PC-9 (cell line): ENCODE measurements at regions not wholly inside any gene's neighbourhood (a gene's known extent, or its start where the extent isn't known, plus 50 kb on each side); places are given as distances from the start of the nearest gene placed in this dataset.

ENCODE experiments used
- BruUV-seq: library from RNA; stranded (reverse); fragments of 400-500 nt; replicated peaks from 2 replicates; lab custom pipeline; 2021; lab: Mats Ljungman, UMichigan
- CTCF ChIA-PET: fragments of 300-600 bp; sonication (Branson Sonifier 250); formaldehyde crosslinking; loops from one replicate; lab custom pipeline; 2022; ENCODE audit warnings: antibody characterized with exemption; lab: Charles Lee
- POLR2A ChIA-PET: fragments of 300-600 bp; sonication (Branson Sonifier 250); formaldehyde crosslinking; loops from one replicate; lab custom pipeline; 2022; ENCODE audit warnings: antibody characterized with exemption; ENCODE audit not compliant: unreplicated experiment; lab: Charles Lee
- DNase-seq, 2 experiments: peaks; one replicate each; pipeline versions ENCODE4 v3.0.0 to v3.0.0-alpha.2; 2015 to 2022; ENCODE audit warnings: mixed read lengths in 1 of 2
- H2AFZ ChIP-seq: fragments of 200-600 bp; sonication (generic); 2 replicates; pipeline ENCODE4 v1.8.1; 2017; ENCODE audit warnings: antibody characterized with exemption
- H3F3A ChIP-seq: fragments of 200-600 bp; sonication (generic); 2 replicates; pipeline ENCODE4 v1.8.1; 2017; ENCODE audit warnings: antibody characterized with exemption, mild to moderate bottlenecking, low read depth; ENCODE audit not compliant: insufficient read depth
- H3K27ac ChIP-seq: fragments of 200-600 bp; sonication (generic); 2 replicates; pipeline ENCODE4 v1.6.1; 2016; ENCODE audit warnings: mixed run types
- H3K27me3 ChIP-seq: fragments of 200-600 bp; sonication (generic); 2 replicates; pipeline ENCODE4 v1.6.1; 2016; ENCODE audit warnings: low read depth, mixed run types; ENCODE audit not compliant: insufficient read depth
- H3K36me3 ChIP-seq: fragments of 200-600 bp; sonication (generic); 2 replicates; pipeline ENCODE4 v1.6.1; 2016; ENCODE audit warnings: low read depth, mixed run types
- H3K4me1 ChIP-seq: fragments of 200-600 bp; sonication (generic); replicated peaks from 2 replicates; pipeline ENCODE4 v1.6.1; 2016; ENCODE audit warnings: mixed run types; ENCODE audit not compliant: insufficient read depth
- H3K4me2 ChIP-seq: fragments of 200-600 bp; sonication (generic); 2 replicates; pipeline ENCODE4 v1.6.1; 2017; ENCODE audit warnings: mixed run types
- H3K4me3 ChIP-seq: fragments of 200-600 bp; sonication (generic); 2 replicates; pipeline ENCODE4 v1.6.1; 2016; ENCODE audit warnings: mixed run types
- H3K79me2 ChIP-seq: fragments of 200-600 bp; sonication (generic); 2 replicates; pipeline ENCODE4 v1.6.1; 2017; ENCODE audit warnings: low read depth, mixed run types
- H3K9me2 ChIP-seq: fragments of 200-600 bp; sonication (generic); 2 replicates; pipeline ENCODE4 v1.8.1; 2017; ENCODE audit warnings: mild to moderate bottlenecking; ENCODE audit not compliant: insufficient read depth
- H3K9me3 ChIP-seq: fragments of 200-600 bp; sonication (generic); 2 replicates; pipeline ENCODE4 v1.8.1; 2016; ENCODE audit warnings: low read depth; ENCODE audit not compliant: insufficient read depth
- H4K20me1 ChIP-seq: fragments of 200-600 bp; sonication (generic); 2 replicates; pipeline ENCODE4 v1.8.1; 2017; ENCODE audit not compliant: insufficient read depth
- EZH2 ChIP-seq: fragments of 200-600 bp; sonication (generic); IDR thresholded peaks from 2 replicates; pipeline ENCODE4 v1.8.0; 2017; ENCODE audit warnings: antibody characterized with exemption, low read depth
- intact Hi-C: fragments of 100-400 bp; cut with micrococcal nuclease; formaldehyde crosslinking; loops from one replicate; pipeline ENCODE4 v1.10.0; 2022; ENCODE audit not compliant: unreplicated experiment
- TF ChIP-seq, protein P1 (sequence below): fragments of 200-600 bp; sonication (generic); conservative IDR thresholded peaks from 2 replicates; pipeline ENCODE4 v1.6.1; 2017; ENCODE audit warnings: mixed run types, antibody characterized with exemption, mild to moderate bottlenecking, moderate library complexity

DNA sequence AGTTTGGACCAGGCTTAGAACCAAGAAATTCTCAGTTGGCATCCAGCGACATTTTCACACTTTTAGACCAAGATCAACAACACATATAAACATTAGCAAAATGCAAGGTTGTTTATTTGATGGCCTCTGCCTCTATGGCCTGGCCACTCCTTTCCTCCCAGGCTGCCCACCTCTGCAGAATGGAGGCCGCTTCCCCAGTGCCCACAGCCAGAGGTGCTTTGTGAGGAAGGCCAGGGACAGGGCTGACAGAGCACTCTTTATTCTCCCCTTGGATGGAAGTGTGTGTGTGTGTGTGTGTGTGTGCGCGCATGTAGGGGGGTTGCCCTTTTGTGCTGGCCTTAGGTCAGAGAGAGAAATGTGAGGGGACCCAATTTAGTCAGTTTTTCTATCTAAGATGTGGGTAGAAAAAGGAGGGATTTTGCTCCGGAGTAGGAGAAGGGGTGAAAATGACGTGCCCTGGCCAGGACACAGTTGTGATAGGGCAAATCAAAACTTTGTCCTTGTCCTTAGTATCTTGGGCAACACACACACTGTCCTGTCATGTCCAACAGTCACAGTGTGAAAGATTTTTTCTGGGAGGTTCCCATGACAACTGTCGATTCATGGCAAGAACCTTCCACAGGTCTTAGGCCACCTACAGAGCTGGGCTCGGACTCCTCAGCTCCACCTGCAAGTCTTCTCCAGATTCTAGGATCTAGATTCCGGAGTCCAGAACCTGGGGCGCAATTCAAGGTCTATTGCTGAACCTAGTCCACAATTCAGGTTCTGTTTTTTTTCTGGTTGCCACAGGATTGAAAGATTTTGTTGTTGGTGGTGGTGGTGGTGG, 104.9 kb upstream of the SLC2A1 start:
- H3K4me1 ChIP-seq, result no peaks in the 10 kb centered on the region
- no peaks in the 10 kb centered on the region for H3F3A ChIP-seq
- DNase-seq, result no peak
- no peaks in the 10 kb centered on the region for H3K79me2 ChIP-seq
- H3K36me3 ChIP-seq, result no peaks in the 10 kb centered on the region
- H3K9me2 ChIP-seq, result no peaks in the 10 kb centered on the region
- no peaks in the 10 kb centered on the region for H3K27me3 ChIP-seq
- H2AFZ ChIP-seq, result no peak overlapping the region
- H3K4me3 ChIP-seq, result no peak overlapping the region
- intact Hi-C loops, result no loop called here
- H3K27ac ChIP-seq, result no peak overlapping the region
- no peaks in the 10 kb centered on the region for H4K20me1 ChIP-seq
- POLR2A ChIA-PET, result interaction anchor here (0.7 kb wide), 1 partner anchor 28 kb away, joined by 3 read pairs; no protein-coding TSS in a partner anchor
- TF ChIP-seq, protein P1, sequence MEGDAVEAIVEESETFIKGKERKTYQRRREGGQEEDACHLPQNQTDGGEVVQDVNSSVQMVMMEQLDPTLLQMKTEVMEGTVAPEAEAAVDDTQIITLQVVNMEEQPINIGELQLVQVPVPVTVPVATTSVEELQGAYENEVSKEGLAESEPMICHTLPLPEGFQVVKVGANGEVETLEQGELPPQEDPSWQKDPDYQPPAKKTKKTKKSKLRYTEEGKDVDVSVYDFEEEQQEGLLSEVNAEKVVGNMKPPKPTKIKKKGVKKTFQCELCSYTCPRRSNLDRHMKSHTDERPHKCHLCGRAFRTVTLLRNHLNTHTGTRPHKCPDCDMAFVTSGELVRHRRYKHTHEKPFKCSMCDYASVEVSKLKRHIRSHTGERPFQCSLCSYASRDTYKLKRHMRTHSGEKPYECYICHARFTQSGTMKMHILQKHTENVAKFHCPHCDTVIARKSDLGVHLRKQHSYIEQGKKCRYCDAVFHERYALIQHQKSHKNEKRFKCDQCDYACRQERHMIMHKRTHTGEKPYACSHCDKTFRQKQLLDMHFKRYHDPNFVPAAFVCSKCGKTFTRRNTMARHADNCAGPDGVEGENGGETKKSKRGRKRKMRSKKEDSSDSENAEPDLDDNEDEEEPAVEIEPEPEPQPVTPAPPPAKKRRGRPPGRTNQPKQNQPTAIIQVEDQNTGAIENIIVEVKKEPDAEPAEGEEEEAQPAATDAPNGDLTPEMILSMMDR, result no peak
- TF ChIP-seq EZH2, result no peak
- no peak overlapping the region for H3K4me2 ChIP-seq
- no peaks in the 10 kb centered on the region for H3K9me3 ChIP-seq
- CTCF ChIA-PET, result interaction anchor here (1.2 kb wide), 1 partner anchor 10 kb away, joined by 3 read pairs; no protein-coding TSS in a partner anchor
- no TSS peak for BruUV-seq

DNA sequence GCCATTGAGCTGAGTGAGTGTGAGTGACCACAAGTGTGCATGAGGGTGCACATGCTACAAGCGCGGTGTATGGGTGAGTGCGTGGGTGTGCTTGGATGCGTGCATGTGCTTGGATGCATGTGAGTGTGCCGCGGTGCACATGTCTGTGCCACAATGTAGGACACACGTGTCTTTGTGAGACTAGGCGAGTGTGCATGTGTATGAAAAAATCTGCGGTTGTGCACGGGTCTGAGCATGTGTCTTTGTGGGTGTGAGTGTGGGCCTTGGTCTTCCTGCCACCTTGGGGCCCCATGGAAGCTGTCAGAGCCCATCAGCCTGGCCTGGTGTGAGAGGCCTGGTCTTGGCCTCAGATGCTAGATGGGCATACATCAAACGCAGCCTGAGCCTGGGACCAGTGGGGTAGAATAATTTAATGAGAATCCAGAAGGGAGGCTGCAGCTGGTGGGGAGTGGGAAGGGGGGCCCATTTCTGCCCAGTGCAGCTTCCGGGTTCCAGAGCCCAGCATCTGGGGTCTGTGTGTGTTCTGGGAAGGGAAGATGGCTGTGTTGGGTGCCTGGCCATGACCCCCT, 103.9 kb upstream of the SLC2A1 start:
- intact Hi-C loops, result no loop called here
- no peak overlapping the region for H3K27ac ChIP-seq
- H3K9me2 ChIP-seq, result no peaks in the 10 kb centered on the region
- POLR2A ChIA-PET, result interaction anchor here (0.7 kb wide), 1 partner anchor 27 kb away, joined by 3 read pairs; no protein-coding TSS in a partner anchor
- H3K4me2 ChIP-seq, result no peak overlapping the region
- no peak overlapping the region for H2AFZ ChIP-seq
- TF ChIP-seq, protein P1, result no peak
- no peak for TF ChIP-seq EZH2
- H3K36me3 ChIP-seq, result no peaks in the 10 kb centered on the region
- no peaks in the 10 kb centered on the region for H3F3A ChIP-seq
- H3K79me2 ChIP-seq, result no peaks in the 10 kb centered on the region
- H4K20me1 ChIP-seq, result no peaks in the 10 kb centered on the region
- H3K4me1 ChIP-seq, result no peaks in the 10 kb centered on the region
- no peaks in the 10 kb centered on the region for H3K9me3 ChIP-seq
- no peaks in the 10 kb centered on the region for H3K27me3 ChIP-seq
- no TSS peak for BruUV-seq
- DNase-seq, result no peak
- no peak overlapping the region for H3K4me3 ChIP-seq
- CTCF ChIA-PET, result interaction anchor here (1.2 kb wide), 1 partner anchor 11 kb away, joined by 3 read pairs; no protein-coding TSS in a partner anchor

GRCh38 chr1:43061757-43062156, 103.1 kb upstream of the SLC2A1 start:
- H2AFZ ChIP-seq, result no peak overlapping the region
- no peaks in the 10 kb centered on the region for H3K27me3 ChIP-seq
- no peak overlapping the region for H3K4me2 ChIP-seq
- DNase-seq, result no peak
- intact Hi-C loops, result no loop called here
- TF ChIP-seq, protein P1, result no peak
- no peak for TF ChIP-seq EZH2
- no peaks in the 10 kb centered on the region for H3K9me3 ChIP-seq
- no peaks in the 10 kb centered on the region for H4K20me1 ChIP-seq
- no peaks in the 10 kb centered on the region for H3F3A ChIP-seq
- CTCF ChIA-PET, result interaction anchor here (0.9 kb wide), 1 partner anchor 249 kb away, joined by 3 read pairs; no protein-coding TSS in a partner anchor
- POLR2A ChIA-PET, result interaction anchor here (0.6 kb wide), 1 partner anchor 588 kb away, joined by 5 read pairs; the partner anchor contains the start of gene KDM4A
- H3K27ac ChIP-seq, result no peak overlapping the region
- H3K4me1 ChIP-seq, result no peaks in the 10 kb centered on the region
- BruUV-seq, result no TSS peak
- no peaks in the 10 kb centered on the region for H3K36me3 ChIP-seq
- H3K79me2 ChIP-seq, result no peaks in the 10 kb centered on the region
- H3K4me3 ChIP-seq, result no peak overlapping the region
- H3K9me2 ChIP-seq, result no peaks in the 10 kb centered on the region
